OCI-LY7 (cell line): ENCODE measurements at regions not wholly inside any gene's neighbourhood (a gene's known extent, or its start where the extent isn't known, plus 50 kb on each side); places are given as distances from the start of the nearest gene placed in this dataset.

Source experiments
- CTCF ChIP-seq: fragments of 200-600 bp; sonication (generic); conservative IDR thresholded peaks from 2 replicates; pipeline ENCODE4 v1.5.1; 2014; ENCODE audit warnings: mild to moderate bottlenecking, antibody characterized with exemption, low read length, moderate library complexity, mixed read lengths
- EZH2phosphoT487 ChIP-seq: fragments of 200-600 bp; sonication (generic); IDR thresholded peaks from 2 replicates; pipeline ENCODE4 v1.6.1; 2018; ENCODE audit warnings: low read depth, borderline replicate concordance, mild to moderate bottlenecking, mixed run types, antibody characterized with exemption, low read length, moderate library complexity, mixed read lengths

GRCh38 chr5:57718155-57718554 is 235.5 kb upstream of the ACTBL2 start:
- TF ChIP-seq CTCF (no peak), EZH2phosphoT487 (no peak)
